CD4-positive, alpha-beta memory T cell (primary cell): ENCODE measurements at regions not wholly inside any gene's neighbourhood (a gene's known extent, or its start where the extent isn't known, plus 50 kb on each side); places are given as distances from the start of the nearest gene placed in this dataset.

Experiments
- CTCF ChIA-PET: fragments of 350-600 bp; sonication (Branson Sonifier 250); formaldehyde crosslinking; loops from one replicate; lab custom pipeline; 2021; ENCODE audit warnings: inconsistent platforms; ENCODE audit not compliant: partially characterized antibody; lab: Charles Lee
- POLR2A ChIA-PET: fragments of 350-600 bp; sonication (Branson Sonifier 250); formaldehyde crosslinking; loops from one replicate; lab custom pipeline; 2021; ENCODE audit not compliant: partially characterized antibody; lab: Charles Lee
- DNase-seq, 5 donors: peaks; one replicate each; pipeline versions ENCODE4 v3.0.0 to v3.0.0-alpha.2; 2020 to 2022; ENCODE audit warnings: mixed read lengths in 1 of 5
- H3K27ac ChIP-seq: one replicate; pipeline ENCODE4 v1.7.0; 2013; ENCODE audit warnings: low read depth, low read length
- H3K27me3 ChIP-seq: 2 replicates; pipeline ENCODE4 v1.7.0; 2013; ENCODE audit warnings: mild to moderate bottlenecking, low read length, moderate library complexity; ENCODE audit not compliant: insufficient read depth
- H3K36me3 ChIP-seq: 2 replicates; pipeline ENCODE4 v1.7.0; 2013; ENCODE audit warnings: mild to moderate bottlenecking, low read length, moderate library complexity; ENCODE audit not compliant: insufficient read depth
- H3K4me1 ChIP-seq: 2 replicates; pipeline ENCODE4 v1.7.0; 2013; ENCODE audit warnings: mild to moderate bottlenecking, low read length, moderate library complexity; ENCODE audit not compliant: insufficient read depth
- H3K4me3 ChIP-seq, 2 donors: one replicate each; pipeline ENCODE4 v1.7.0; 2013; ENCODE audit warnings: low read length in 2 of 2, mild to moderate bottlenecking in 1 of 2
- H3K9me3 ChIP-seq, 2 donors: one replicate each; pipeline ENCODE4 v1.7.0; 2013; ENCODE audit warnings: low read length in 2 of 2, control low read depth in 1 of 2; ENCODE audit not compliant: control insufficient read depth in 1 of 2
- H3K27ac Mint-ChIP-seq, 7 donors: one replicate each; pipeline ENCODE4 v1.8.0; 2020 to 2021; ENCODE audit warnings: mixed read lengths in 7 of 7, mild to moderate bottlenecking in 6 of 7, inconsistent platforms in 3 of 7, moderate library complexity in 3 of 7
- H3K27me3 Mint-ChIP-seq, 2 donors: one replicate each; pipeline ENCODE4 v1.8.0; 2020 to 2021; ENCODE audit warnings: mixed read lengths in 2 of 2
- H3K36me3 Mint-ChIP-seq, 2 donors: one replicate each; pipeline ENCODE4 v1.8.0; 2020 to 2021; ENCODE audit warnings: mixed read lengths in 2 of 2, inconsistent platforms in 1 of 2, mild to moderate bottlenecking in 1 of 2
- H3K4me1 Mint-ChIP-seq, 4 donors: one replicate each; pipeline ENCODE4 v1.8.0; 2020 to 2021; ENCODE audit warnings: mixed read lengths in 4 of 4, mild to moderate bottlenecking in 1 of 4
- H3K4me3 Mint-ChIP-seq, 8 donors: one replicate each; pipeline ENCODE4 v1.8.0; 2020 to 2021; ENCODE audit warnings: mixed read lengths in 8 of 8, mild to moderate bottlenecking in 7 of 8, moderate library complexity in 6 of 8, inconsistent platforms in 3 of 8
- H3K9me3 Mint-ChIP-seq, 8 donors: one replicate each; pipeline ENCODE4 v1.8.0; 2020 to 2021; ENCODE audit warnings: mixed read lengths in 8 of 8, mild to moderate bottlenecking in 5 of 8, inconsistent platforms in 3 of 8, moderate library complexity in 1 of 8
- intact Hi-C: fragments of 100-400 bp; cut with micrococcal nuclease; formaldehyde crosslinking; loops from one replicate; pipeline ENCODE4 v1.15.1; 2023

- no peak overlapping the region for H3K27ac ChIP-seq
- ChIA-PET CTCF (no interaction called here), POLR2A (no interaction called here)
- H3K27me3 ChIP-seq: no peaks in the 10 kb centered on the region
- no peaks in the 10 kb centered on the region for H3K36me3 Mint-ChIP-seq
- H3K4me1 ChIP-seq: no peaks in the 10 kb centered on the region
- no peaks in the 10 kb centered on the region for H3K4me1 Mint-ChIP-seq
- no peaks in the 10 kb centered on the region for H3K36me3 ChIP-seq
- H3K9me3 ChIP-seq: no peaks in the 10 kb centered on the region
- no peak overlapping the region for H3K27ac Mint-ChIP-seq
- no peak overlapping the region for H3K4me3 ChIP-seq
- intact Hi-C loops: no loop called here
- peaks cover 0 to 11% (median 2%) of the 10 kb centered on the region in 8 donors for H3K9me3 Mint-ChIP-seq
- peaks cover 0 to 3% of the 10 kb centered on the region in 2 donors for H3K27me3 Mint-ChIP-seq
- no peak for DNase-seq
- H3K4me3 Mint-ChIP-seq: no peak overlapping the region
Observed at GRCh38 chr4:14545163-14545562, 457.1 kb upstream of the CPEB2 start.

GRCh38 chr4:14545807-14546206 is 456.5 kb upstream of the CPEB2 start:
- Histone ChIP-seq H3K36me3 (no peaks in the 10 kb centered on the region), H3K27ac (no peak overlapping the region), H3K9me3 (no peaks in the 10 kb centered on the region), H3K4me3 (no peak overlapping the region), H3K27me3 (no peaks in the 10 kb centered on the region), H3K4me1 (no peaks in the 10 kb centered on the region)
- Mint-ChIP-seq H3K4me1 (no peaks in the 10 kb centered on the region), H3K36me3 (no peaks in the 10 kb centered on the region), H3K4me3 (no peak overlapping the region), H3K27ac (no peak overlapping the region), H3K9me3 (peaks cover 0 to 10% (median 2%) of the 10 kb centered on the region in 8 donors), H3K27me3 (peaks cover 0 to 3% of the 10 kb centered on the region in 2 donors)
- no peak for DNase-seq
- intact Hi-C loops: no loop called here
- CTCF ChIA-PET: no interaction called here
- POLR2A ChIA-PET: no interaction called here

- no peaks in the 10 kb centered on the region for H3K4me1 ChIP-seq
Observed at GRCh38 chr4:14552119-14552518, 450.2 kb upstream of the CPEB2 start.

GRCh38 chr4:14559646-14560045 is 442.6 kb upstream of the CPEB2 start:
- Histone ChIP-seq H3K4me1 (no peaks in the 10 kb centered on the region), H3K27ac (no peak overlapping the region), H3K36me3 (no peaks in the 10 kb centered on the region), H3K4me3 (no peak overlapping the region), H3K9me3 (no peaks in the 10 kb centered on the region), H3K27me3 (no peaks in the 10 kb centered on the region)
- Mint-ChIP-seq H3K27ac (no peak overlapping the region), H3K4me3 (no peak overlapping the region), H3K9me3 (peaks cover 0 to 2% (median 0%) of the 10 kb centered on the region in 8 donors), H3K36me3 (no peaks in the 10 kb centered on the region), H3K27me3 (no peaks in the 10 kb centered on the region), H3K4me1 (no peaks in the 10 kb centered on the region)
- no peak for DNase-seq
- ChIA-PET POLR2A (no interaction called here), CTCF (no interaction called here)
- intact Hi-C loops: no loop called here

More at GRCh38 chr4:14552119-14552518, 450.2 kb upstream of the CPEB2 start:
- ChIA-PET POLR2A (no interaction called here), CTCF (no interaction called here)
- no peaks in the 10 kb centered on the region for H3K36me3 Mint-ChIP-seq
- no peaks in the 10 kb centered on the region for H3K9me3 ChIP-seq
- no peak overlapping the region for H3K4me3 Mint-ChIP-seq
- no peak overlapping the region for H3K27ac ChIP-seq
- intact Hi-C loops: no loop called here
- DNase-seq: no peak
- no peak overlapping the region for H3K4me3 ChIP-seq
- H3K27me3 ChIP-seq: no peaks in the 10 kb centered on the region
- no peaks in the 10 kb centered on the region for H3K4me1 Mint-ChIP-seq
- H3K36me3 ChIP-seq: no peaks in the 10 kb centered on the region
- H3K27me3 Mint-ChIP-seq: no peaks in the 10 kb centered on the region
- peaks cover 0 to 6% (median 0%) of the 10 kb centered on the region in 8 donors for H3K9me3 Mint-ChIP-seq
- no peak overlapping the region for H3K27ac Mint-ChIP-seq

GRCh38 chr4:14560577-14560976 is 441.7 kb upstream of the CPEB2 start:
- Histone ChIP-seq H3K9me3 (no peaks in the 10 kb centered on the region), H3K4me3 (no peak overlapping the region), H3K27me3 (no peaks in the 10 kb centered on the region), H3K27ac (no peak overlapping the region), H3K36me3 (no peaks in the 10 kb centered on the region), H3K4me1 (no peaks in the 10 kb centered on the region)
- Mint-ChIP-seq H3K27ac (no peak overlapping the region), H3K9me3 (peaks cover 0 to 2% (median under 1%) of the 10 kb centered on the region in 8 donors), H3K4me3 (no peak overlapping the region), H3K4me1 (no peaks in the 10 kb centered on the region), H3K27me3 (no peaks in the 10 kb centered on the region), H3K36me3 (no peaks in the 10 kb centered on the region)
- DNase-seq: no peak
- ChIA-PET CTCF (no interaction called here), POLR2A (no interaction called here)
- intact Hi-C loops: no loop called here

- ChIA-PET POLR2A (no interaction called here), CTCF (no interaction called here)
- peaks cover 0 to 7% (median 2%) of the 10 kb centered on the region in 8 donors for H3K9me3 Mint-ChIP-seq
- H3K27me3 ChIP-seq: no peaks in the 10 kb centered on the region
- H3K4me3 ChIP-seq: no peak overlapping the region
- H3K27ac ChIP-seq: no peak overlapping the region
- no peaks in the 10 kb centered on the region for H3K9me3 ChIP-seq
- H3K4me1 Mint-ChIP-seq: no peaks in the 10 kb centered on the region
- no peak overlapping the region for H3K27ac Mint-ChIP-seq
- H3K4me1 ChIP-seq: no peaks in the 10 kb centered on the region
- no peaks in the 10 kb centered on the region for H3K36me3 Mint-ChIP-seq
- H3K4me3 Mint-ChIP-seq: no peak overlapping the region
- no peak for DNase-seq
- no peaks in the 10 kb centered on the region for H3K36me3 ChIP-seq
- H3K27me3 Mint-ChIP-seq: no peaks in the 10 kb centered on the region
- intact Hi-C loops: no loop called here
Observed at GRCh38 chr4:14562901-14563300, 439.4 kb upstream of the CPEB2 start.

- Mint-ChIP-seq H3K4me1 (no peaks in the 10 kb centered on the region), H3K27ac (no peak overlapping the region), H3K27me3 (no peaks in the 10 kb centered on the region), H3K9me3 (peaks cover 0 to 7% (median 2%) of the 10 kb centered on the region in 8 donors), H3K4me3 (no peak overlapping the region), H3K36me3 (no peaks in the 10 kb centered on the region)
- Histone ChIP-seq H3K36me3 (no peaks in the 10 kb centered on the region), H3K4me1 (no peaks in the 10 kb centered on the region), H3K4me3 (no peak overlapping the region), H3K27ac (no peak overlapping the region), H3K9me3 (no peaks in the 10 kb centered on the region), H3K27me3 (no peaks in the 10 kb centered on the region)
- ChIA-PET POLR2A (no interaction called here), CTCF (no interaction called here)
- intact Hi-C loops: no loop called here
- no peak for DNase-seq
Observed at GRCh38 chr4:14564281-14564680, 438.0 kb upstream of the CPEB2 start.

- peaks cover 0 to 7% (median 2%) of the 10 kb centered on the region in 8 donors for H3K9me3 Mint-ChIP-seq
- Histone ChIP-seq H3K9me3 (no peaks in the 10 kb centered on the region), H3K27ac (no peak overlapping the region), H3K4me1 (no peaks in the 10 kb centered on the region), H3K27me3 (no peaks in the 10 kb centered on the region), H3K36me3 (no peaks in the 10 kb centered on the region), H3K4me3 (no peak overlapping the region)
- intact Hi-C loops: no loop called here
- H3K36me3 Mint-ChIP-seq: no peaks in the 10 kb centered on the region
- H3K4me1 Mint-ChIP-seq: no peaks in the 10 kb centered on the region
- ChIA-PET CTCF (no interaction called here), POLR2A (no interaction called here)
- no peaks in the 10 kb centered on the region for H3K27me3 Mint-ChIP-seq
- H3K4me3 Mint-ChIP-seq: no peak overlapping the region
- DNase-seq: no peak
- no peak overlapping the region for H3K27ac Mint-ChIP-seq
Observed at GRCh38 chr4:14566518-14566917, 435.8 kb upstream of the CPEB2 start.
